PC-3 (cell line): ENCODE measurements at regions not wholly inside any gene's neighbourhood (a gene's known extent, or its start where the extent isn't known, plus 50 kb on each side); places are given as distances from the start of the nearest gene placed in this dataset.

ENCODE experiments used
- ATAC-seq: fragments of 200-7000 bp; cut with Tn5 transposase; 2 replicates; pipeline ENCODE4 v1.9.1; 2020; ENCODE audit warnings: mild to moderate bottlenecking, moderate library complexity
- BruUV-seq: library from RNA; stranded (reverse); fragments of 400-500 nt; replicated peaks from 2 replicates; lab custom pipeline; 2021; lab: Mats Ljungman, UMichigan
- CTCF ChIA-PET: fragments of 300-600 bp; sonication (Branson Sonifier 250); formaldehyde crosslinking; loops from one replicate; lab custom pipeline; 2022; ENCODE audit warnings: antibody characterized with exemption; lab: Charles Lee
- POLR2A ChIA-PET: fragments of 300-600 bp; sonication (Branson Sonifier 250); formaldehyde crosslinking; loops from one replicate; lab custom pipeline; 2022; ENCODE audit warnings: antibody characterized with exemption; ENCODE audit not compliant: unreplicated experiment; lab: Charles Lee
- DNase-seq: peaks from one replicate; pipeline ENCODE4 v3.0.0-alpha.2; 2015
- H2AFZ ChIP-seq: fragments of 300-600 bp; sonication (generic); 2 replicates; pipeline ENCODE4 v1.6.0; 2016; ENCODE audit warnings: antibody characterized with exemption, low read length
- H3F3A ChIP-seq: fragments of 300-600 bp; sonication (generic); one replicate; pipeline ENCODE4 v1.6.0; 2017; ENCODE audit warnings: antibody characterized with exemption, low read length, control low read depth, mild to moderate bottlenecking; ENCODE audit not compliant: unreplicated experiment
- H3K27ac ChIP-seq: fragments of 300-600 bp; sonication (generic); 2 replicates; pipeline ENCODE4 v1.5.1; 2016; ENCODE audit warnings: mild to moderate bottlenecking, low read length
- H3K27me3 ChIP-seq: fragments of 300-600 bp; sonication (generic); 2 replicates; pipeline ENCODE4 v1.6.1; 2016; ENCODE audit warnings: low read length, mixed read lengths
- H3K36me3 ChIP-seq: fragments of 300-600 bp; sonication (generic); 2 replicates; pipeline ENCODE4 v1.6.1; 2016; ENCODE audit warnings: low read depth, mixed run types, low read length, mixed read lengths
- H3K4me1 ChIP-seq: fragments of 300-600 bp; sonication (generic); 2 replicates; pipeline ENCODE4 v1.5.1; 2016; ENCODE audit warnings: low read length; ENCODE audit not compliant: insufficient read depth
- H3K4me2 ChIP-seq: fragments of 300-600 bp; sonication (generic); 2 replicates; pipeline ENCODE4 v1.6.0; 2016; ENCODE audit warnings: low read length
- H3K4me3 ChIP-seq: fragments of 300-600 bp; sonication (generic); 2 replicates; pipeline ENCODE4 v1.5.1; 2016; ENCODE audit warnings: mild to moderate bottlenecking, low read length, mixed read lengths
- H3K79me2 ChIP-seq: fragments of 300-600 bp; sonication (generic); 2 replicates; pipeline ENCODE4 v1.6.1; 2017; ENCODE audit warnings: low read length, mixed read lengths
- H3K9ac ChIP-seq: fragments of 300-600 bp; sonication (generic); 2 replicates; pipeline ENCODE4 v1.6.0; 2016; ENCODE audit warnings: mild to moderate bottlenecking, low read length
- H3K9me2 ChIP-seq: fragments of 300-600 bp; sonication (generic); replicated peaks from 2 replicates; pipeline ENCODE4 v1.6.1; 2016; ENCODE audit warnings: mixed run types, low read length, mixed read lengths
- H3K9me3 ChIP-seq: fragments of 300-600 bp; sonication (generic); 2 replicates; pipeline ENCODE4 v1.6.1; 2016; ENCODE audit warnings: low read length, mixed read lengths
- H4K20me1 ChIP-seq: fragments of 300-600 bp; sonication (generic); 2 replicates; pipeline ENCODE4 v1.6.1; 2016; ENCODE audit warnings: low read length, mixed read lengths
- EZH2 ChIP-seq: fragments of 300-600 bp; sonication (generic); IDR thresholded peaks from one replicate; pipeline ENCODE4 v1.6.1; 2017; ENCODE audit warnings: antibody characterized with exemption, mild to moderate bottlenecking, low read length; ENCODE audit not compliant: unreplicated experiment
- EZH2phosphoT487 ChIP-seq: fragments of 300-600 bp; sonication (generic); IDR thresholded peaks from 2 replicates; pipeline ENCODE4 v1.6.1; 2018; ENCODE audit warnings: mild to moderate bottlenecking, antibody characterized with exemption, low read length, borderline replicate concordance
- intact Hi-C: fragments of 100-400 bp; cut with micrococcal nuclease; formaldehyde crosslinking; loops from 2 replicates; pipeline ENCODE4 v1.9.0; 2023
- TF ChIP-seq, protein P1 (sequence below): fragments of 300-600 bp; sonication (generic); conservative IDR thresholded peaks from 2 replicates; pipeline ENCODE4 v1.5.1; 2017; ENCODE audit warnings: antibody characterized with exemption, low read depth, mild to moderate bottlenecking, low read length

DNA sequence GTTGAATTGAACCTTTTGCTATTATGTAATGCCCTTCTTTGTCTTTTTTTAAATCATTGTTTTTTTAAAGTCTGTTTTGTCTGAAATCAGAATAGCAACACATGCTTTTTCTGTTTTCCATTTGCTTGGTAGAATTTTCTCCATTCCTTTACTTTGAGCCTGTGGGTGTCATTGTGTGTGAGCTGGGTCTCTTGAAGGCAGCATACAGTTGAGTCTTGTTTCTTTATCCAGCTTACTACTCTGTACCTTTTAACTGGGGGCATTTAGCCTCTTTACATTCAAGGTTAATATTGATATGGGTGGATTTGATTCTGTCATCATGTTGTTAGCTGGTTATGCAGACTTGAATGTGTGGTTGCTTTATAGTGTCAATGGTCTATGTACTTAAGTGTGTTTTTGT lies 292.0 kb downstream of the MAP2K4 start:
- H3K27ac ChIP-seq: no peak overlapping the region
- no TSS peak for BruUV-seq
- TF ChIP-seq, protein P1, sequence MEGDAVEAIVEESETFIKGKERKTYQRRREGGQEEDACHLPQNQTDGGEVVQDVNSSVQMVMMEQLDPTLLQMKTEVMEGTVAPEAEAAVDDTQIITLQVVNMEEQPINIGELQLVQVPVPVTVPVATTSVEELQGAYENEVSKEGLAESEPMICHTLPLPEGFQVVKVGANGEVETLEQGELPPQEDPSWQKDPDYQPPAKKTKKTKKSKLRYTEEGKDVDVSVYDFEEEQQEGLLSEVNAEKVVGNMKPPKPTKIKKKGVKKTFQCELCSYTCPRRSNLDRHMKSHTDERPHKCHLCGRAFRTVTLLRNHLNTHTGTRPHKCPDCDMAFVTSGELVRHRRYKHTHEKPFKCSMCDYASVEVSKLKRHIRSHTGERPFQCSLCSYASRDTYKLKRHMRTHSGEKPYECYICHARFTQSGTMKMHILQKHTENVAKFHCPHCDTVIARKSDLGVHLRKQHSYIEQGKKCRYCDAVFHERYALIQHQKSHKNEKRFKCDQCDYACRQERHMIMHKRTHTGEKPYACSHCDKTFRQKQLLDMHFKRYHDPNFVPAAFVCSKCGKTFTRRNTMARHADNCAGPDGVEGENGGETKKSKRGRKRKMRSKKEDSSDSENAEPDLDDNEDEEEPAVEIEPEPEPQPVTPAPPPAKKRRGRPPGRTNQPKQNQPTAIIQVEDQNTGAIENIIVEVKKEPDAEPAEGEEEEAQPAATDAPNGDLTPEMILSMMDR: no peak
- TF ChIP-seq EZH2 (no peak), EZH2phosphoT487 (no peak)
- H3K4me3 ChIP-seq: no peak overlapping the region
- no peaks in the 10 kb centered on the region for H3K79me2 ChIP-seq
- ChIA-PET CTCF (no interaction called here), POLR2A (no interaction called here)
- no peaks in the 10 kb centered on the region for H3F3A ChIP-seq
- H3K4me1 ChIP-seq: no peaks in the 10 kb centered on the region
- H3K36me3 ChIP-seq: no peaks in the 10 kb centered on the region
- no peak for DNase-seq
- H3K9me2 ChIP-seq: no peaks in the 10 kb centered on the region
- H3K4me2 ChIP-seq: no peak overlapping the region
- no peaks in the 10 kb centered on the region for H3K27me3 ChIP-seq
- ATAC-seq: no peak
- intact Hi-C loops: no loop called here
- H3K9ac ChIP-seq: no peak overlapping the region
- peaks cover 15% of the 10 kb centered on the region for H3K9me3 ChIP-seq
- H4K20me1 ChIP-seq: no peaks in the 10 kb centered on the region
- no peak overlapping the region for H2AFZ ChIP-seq

- DNase-seq (no peak), ATAC-seq (no peak)
- no peak overlapping the region for H3K9ac ChIP-seq
- H2AFZ ChIP-seq: no peak overlapping the region
- no peak overlapping the region for H3K4me2 ChIP-seq
- no peak overlapping the region for H3K4me3 ChIP-seq
- H3K36me3 ChIP-seq: no peaks in the 10 kb centered on the region
- H4K20me1 ChIP-seq: no peaks in the 10 kb centered on the region
- no peaks in the 10 kb centered on the region for H3K27me3 ChIP-seq
- no peak overlapping the region for H3K27ac ChIP-seq
- H3F3A ChIP-seq: no peaks in the 10 kb centered on the region
- no peak for TF ChIP-seq EZH2phosphoT487
- POLR2A ChIA-PET: no interaction called here
- no peaks in the 10 kb centered on the region for H3K4me1 ChIP-seq
- H3K79me2 ChIP-seq: no peaks in the 10 kb centered on the region
- CTCF ChIA-PET: no interaction called here
- intact Hi-C loops: no loop called here
- no TSS peak for BruUV-seq
- peaks cover 21% of the 10 kb centered on the region for H3K9me3 ChIP-seq
- no peaks in the 10 kb centered on the region for H3K9me2 ChIP-seq
Measured at GRCh38 chr17:12313786-12314185, 293.1 kb downstream of the MAP2K4 start.

GRCh38 chr17:12316021-12316420 lies 295.3 kb downstream of the MAP2K4 start:
- DNase-seq: no peak
- Histone ChIP-seq H3F3A (no peaks in the 10 kb centered on the region), H3K4me2 (no peak overlapping the region), H3K4me1 (no peaks in the 10 kb centered on the region), H3K9ac (no peak overlapping the region), H3K27me3 (no peaks in the 10 kb centered on the region), H3K9me3 (peaks cover 21% of the 10 kb centered on the region), H2AFZ (no peak overlapping the region), H4K20me1 (no peaks in the 10 kb centered on the region), H3K27ac (no peak overlapping the region), H3K36me3 (no peaks in the 10 kb centered on the region), H3K4me3 (no peak overlapping the region), H3K9me2 (no peaks in the 10 kb centered on the region), H3K79me2 (no peaks in the 10 kb centered on the region)
- TF ChIP-seq, protein P1: no peak
- TF ChIP-seq EZH2 (no peak), EZH2phosphoT487 (no peak)
- intact Hi-C loops: no loop called here
- ChIA-PET CTCF (no interaction called here), POLR2A (no interaction called here)
- ATAC-seq: no peak
- BruUV-seq: no TSS peak
